Suppressor macrophage treated with lipopolysaccharide for 4 hours (primary cell): ENCODE measurements at regions not wholly inside any gene's neighbourhood (a gene's known extent, or its start where the extent isn't known, plus 50 kb on each side); places are given as distances from the start of the nearest gene placed in this dataset.
"Not testable (repeated sequence)": the region's sequence is repeated elsewhere in the genome, so short reads cannot be mapped to it uniquely, and the experiment has no call there.

ENCODE experiments used
- DNase-seq: peaks from one replicate; pipeline ENCODE4 v3.0.0-alpha.2; 2020

DNA sequence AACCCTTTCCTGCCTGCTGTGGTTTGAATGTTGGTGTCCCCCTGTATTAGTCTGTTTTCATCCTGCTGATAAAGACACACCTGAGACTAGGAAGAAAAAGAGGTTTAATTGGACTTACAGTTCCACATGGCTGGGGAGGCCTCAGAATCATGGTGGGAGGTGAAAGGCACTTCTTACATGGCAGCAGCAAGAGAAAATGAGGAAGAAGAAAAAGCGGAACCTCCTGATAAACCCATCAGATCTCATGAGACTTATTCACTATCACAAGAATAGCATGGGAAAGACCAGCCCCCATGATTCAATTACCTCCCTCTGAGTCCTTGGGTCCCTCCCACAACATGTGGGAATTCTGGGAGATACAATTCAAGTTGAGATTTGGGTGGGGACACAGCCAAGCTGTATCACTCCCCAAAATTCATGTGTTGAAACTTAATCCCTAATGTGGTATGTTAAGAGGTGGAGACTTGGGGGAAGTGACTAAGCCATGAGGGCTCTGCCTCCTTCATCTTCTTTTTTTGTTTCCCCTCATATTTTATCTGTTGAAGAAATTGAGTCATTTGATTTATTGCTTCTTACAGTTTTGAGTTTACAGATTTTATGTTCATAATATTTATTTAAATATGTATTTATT, 64.9 kb upstream of the SYNCRIP start:
- DNase-seq, result not testable (repeated sequence)

DNA sequence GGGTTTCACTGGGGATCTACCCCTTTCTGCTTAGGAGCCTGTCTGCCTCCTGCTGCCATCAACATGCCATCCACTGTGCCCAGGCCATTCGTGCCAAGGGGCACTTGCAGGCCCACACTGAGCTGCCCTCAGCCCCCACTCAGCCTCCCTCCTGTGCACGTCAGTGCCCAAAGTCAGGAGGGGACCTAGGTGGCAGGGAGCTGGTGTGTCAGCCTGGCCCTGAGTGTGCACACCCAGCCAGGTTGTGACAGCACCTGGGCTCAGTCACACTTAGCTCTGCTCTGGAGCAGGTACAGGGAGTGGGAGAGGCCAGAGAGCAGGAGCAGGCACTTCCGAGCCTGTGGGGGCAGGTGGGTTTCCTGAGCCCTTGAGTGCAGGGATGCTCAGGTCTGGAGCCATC, 63.6 kb upstream of the SYNCRIP start:
- DNase-seq, result no peak

DNA sequence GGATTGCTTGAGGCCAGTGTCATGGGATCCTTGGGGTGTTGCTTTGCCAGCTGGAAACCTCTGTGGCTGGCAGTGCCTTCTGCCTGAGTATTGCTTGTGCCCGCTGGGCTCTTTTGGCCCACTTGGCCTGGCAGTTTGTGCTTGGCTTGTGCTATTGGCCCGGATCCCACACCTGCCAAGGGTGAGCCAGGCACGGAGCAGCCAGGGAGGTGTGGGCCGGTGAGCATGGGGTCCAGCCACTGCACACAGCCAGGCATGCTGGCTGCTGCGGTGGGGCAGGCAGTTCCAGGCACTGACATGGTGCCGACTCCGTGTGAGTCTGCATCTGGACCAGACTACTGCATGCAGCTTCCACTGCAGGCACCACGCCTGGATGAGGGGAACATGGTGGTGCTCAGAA, 62.5 kb upstream of the SYNCRIP start:
- DNase-seq, result no peak

DNA sequence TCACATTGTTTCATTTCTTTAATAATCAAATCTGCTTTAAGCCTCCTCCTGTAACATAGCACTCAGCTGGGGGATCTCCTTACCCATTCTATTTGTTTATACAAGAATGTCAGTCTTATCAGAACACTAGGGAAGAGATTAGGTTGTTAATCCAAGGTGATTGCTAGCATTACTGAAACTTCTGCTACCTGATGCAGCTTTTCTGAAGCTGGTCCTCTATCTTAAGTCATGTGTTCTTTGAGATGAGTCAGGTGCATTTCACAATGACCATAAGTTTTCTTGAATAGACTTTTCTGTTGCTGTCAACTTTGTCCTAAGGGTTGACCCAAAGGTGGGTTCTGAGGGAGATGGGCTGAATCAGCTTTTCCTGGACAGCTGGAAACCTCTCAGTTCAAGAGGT, 60.7 kb upstream of the SYNCRIP start:
- no peak for DNase-seq
